NT2/D1 (cell line): ENCODE measurements at regions not wholly inside any gene's neighbourhood (a gene's known extent, or its start where the extent isn't known, plus 50 kb on each side); places are given as distances from the start of the nearest gene placed in this dataset.

Experiments used
- SUZ12 ChIP-seq: IDR thresholded peaks from 2 replicates; pipeline ENCODE4 v1.6.1; 2011; ENCODE audit not compliant: insufficient read length, insufficient read depth; ENCODE audit errors: extremely low read depth
- YY1 ChIP-seq: IDR thresholded peaks from 2 replicates; pipeline ENCODE4 v1.6.1; 2011; ENCODE audit not compliant: insufficient read length, insufficient read depth
- ZNF274 ChIP-seq: IDR thresholded peaks from 2 replicates; pipeline ENCODE4 v1.6.1; 2011; ENCODE audit warnings: mild to moderate bottlenecking, low read depth, low read length

DNA sequence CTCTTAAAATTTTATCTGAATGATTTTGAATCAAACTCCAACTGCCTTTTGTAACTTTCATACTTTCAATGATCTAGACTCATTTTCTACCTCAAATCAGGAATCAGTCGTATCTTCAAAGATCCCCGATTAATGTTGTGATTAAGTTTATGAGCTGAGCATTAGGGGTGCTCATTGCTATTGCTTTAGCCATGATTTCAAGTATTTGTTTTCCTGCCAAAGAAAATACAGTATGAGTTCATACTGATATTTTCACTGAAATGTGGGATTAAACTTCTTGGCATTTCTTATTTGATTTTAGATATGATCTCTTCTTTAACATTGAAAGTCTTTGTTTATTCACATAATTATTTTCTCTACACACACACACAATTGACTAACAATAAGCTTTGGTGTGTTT, 785.6 kb downstream of the NTRK3 start:
- no peak for TF ChIP-seq YY1
- TF ChIP-seq ZNF274, result no peak
- TF ChIP-seq SUZ12, result no peak
